DMS53 (cell line): ENCODE measurements at regions not wholly inside any gene's neighbourhood (a gene's known extent, or its start where the extent isn't known, plus 50 kb on each side); places are given as distances from the start of the nearest gene placed in this dataset.

Experiments
- DNase-seq: peaks from one replicate; lab custom pipeline; 2025; lab: John Stamatoyannopoulos, UW

GRCh38 chr3:144375088-144375487 is 403.5 kb downstream of the DIPK2A start:
- DNase-seq: peak; percentile 91

- DNase-seq: peak; percentile 31
Measured at GRCh38 chr3:144380849-144381248, 409.2 kb downstream of the DIPK2A start.

- DNase-seq: no peak
Measured at GRCh38 chr3:144381607-144382006, 410.0 kb downstream of the DIPK2A start.

- DNase-seq: no peak
Measured at GRCh38 chr3:144384241-144384979, 412.8 kb downstream of the DIPK2A start.

- DNase-seq: no peak
Measured at GRCh38 chr3:144390786-144391185, 419.2 kb downstream of the DIPK2A start.

- no peak for DNase-seq
Measured at GRCh38 chr3:144391236-144391635, 419.6 kb downstream of the DIPK2A start.

GRCh38 chr3:144394032-144394431 is 422.4 kb downstream of the DIPK2A start:
- DNase-seq: peak; percentile 74

GRCh38 chr3:144402430-144402829 is 430.8 kb downstream of the DIPK2A start:
- DNase-seq: no peak

- DNase-seq: no peak
Measured at GRCh38 chr3:144403040-144403457, 431.4 kb downstream of the DIPK2A start.

GRCh38 chr3:144407335-144407734 is 435.7 kb downstream of the DIPK2A start:
- DNase-seq: no peak

- DNase-seq: peak; percentile 39
Measured at GRCh38 chr3:144409319-144409718, 437.7 kb downstream of the DIPK2A start.

GRCh38 chr3:144413068-144413467 is 441.4 kb downstream of the DIPK2A start:
- DNase-seq: peak; percentile 29

GRCh38 chr3:144415492-144415891 is 443.9 kb downstream of the DIPK2A start:
- peak; percentile 79 for DNase-seq

GRCh38 chr3:144424606-144425005 is 453.0 kb downstream of the DIPK2A start:
- DNase-seq: no peak

GRCh38 chr3:144426366-144426765 is 454.7 kb downstream of the DIPK2A start:
- DNase-seq: no peak

- no peak for DNase-seq
Measured at GRCh38 chr3:144426967-144427366, 455.3 kb downstream of the DIPK2A start.

GRCh38 chr3:144429719-144430121 is 458.1 kb downstream of the DIPK2A start:
- no peak for DNase-seq

- no peak for DNase-seq
Measured at GRCh38 chr3:144431134-144431533, 459.5 kb downstream of the DIPK2A start.

- peak; percentile 52 for DNase-seq
Measured at GRCh38 chr3:144433006-144433405, 461.4 kb downstream of the DIPK2A start.

- no peak for DNase-seq
Measured at GRCh38 chr3:144437989-144438388, 466.4 kb downstream of the DIPK2A start.

- DNase-seq: no peak
Measured at GRCh38 chr3:144444061-144444460, 472.4 kb downstream of the DIPK2A start.

GRCh38 chr3:144444546-144444945 is 472.9 kb downstream of the DIPK2A start:
- no peak for DNase-seq

- DNase-seq: no peak
Measured at GRCh38 chr3:144455841-144456440, 484.3 kb downstream of the DIPK2A start.

- no peak for DNase-seq
Measured at GRCh38 chr3:144457758-144458157, 486.1 kb downstream of the DIPK2A start.
